GM21619 (cell line): ENCODE measurements at regions not wholly inside any gene's neighbourhood (a gene's known extent, or its start where the extent isn't known, plus 50 kb on each side); places are given as distances from the start of the nearest gene placed in this dataset.

ENCODE experiments used
- ATAC-seq: cut with Tn5 transposase; IDR thresholded peaks from one replicate; pipeline ENCODE4 v1.9.1; 2021; ENCODE audit not compliant: unreplicated experiment

DNA sequence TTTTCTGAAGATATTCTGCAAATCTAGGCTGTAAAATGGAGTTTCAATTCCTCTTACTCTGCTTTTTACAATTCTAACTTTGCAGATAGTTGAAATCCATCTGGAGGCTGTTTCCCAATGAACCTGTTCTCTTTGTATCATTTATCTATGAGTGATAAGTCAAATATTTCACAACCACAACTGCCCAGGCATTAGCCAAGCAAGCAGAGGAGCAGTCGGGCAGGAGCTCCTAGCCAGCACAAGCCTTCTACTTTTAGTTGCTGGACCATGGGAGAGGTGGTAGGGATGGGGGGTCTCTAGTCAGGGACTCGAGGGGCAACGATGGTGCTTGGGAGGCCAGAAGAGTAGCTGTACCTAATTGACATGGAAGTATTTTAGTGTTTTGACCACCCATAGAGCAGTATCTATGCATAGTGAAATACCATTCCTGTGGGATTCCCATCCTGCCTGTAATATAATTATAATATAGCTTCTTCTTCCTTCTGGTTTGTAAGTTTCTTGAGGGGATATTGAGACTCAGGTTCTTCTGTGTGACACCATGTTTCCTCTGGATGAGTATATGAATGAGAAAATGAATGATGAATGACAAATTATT is 353.5 kb upstream of the IL12A start:
- ATAC-seq = no peak

DNA sequence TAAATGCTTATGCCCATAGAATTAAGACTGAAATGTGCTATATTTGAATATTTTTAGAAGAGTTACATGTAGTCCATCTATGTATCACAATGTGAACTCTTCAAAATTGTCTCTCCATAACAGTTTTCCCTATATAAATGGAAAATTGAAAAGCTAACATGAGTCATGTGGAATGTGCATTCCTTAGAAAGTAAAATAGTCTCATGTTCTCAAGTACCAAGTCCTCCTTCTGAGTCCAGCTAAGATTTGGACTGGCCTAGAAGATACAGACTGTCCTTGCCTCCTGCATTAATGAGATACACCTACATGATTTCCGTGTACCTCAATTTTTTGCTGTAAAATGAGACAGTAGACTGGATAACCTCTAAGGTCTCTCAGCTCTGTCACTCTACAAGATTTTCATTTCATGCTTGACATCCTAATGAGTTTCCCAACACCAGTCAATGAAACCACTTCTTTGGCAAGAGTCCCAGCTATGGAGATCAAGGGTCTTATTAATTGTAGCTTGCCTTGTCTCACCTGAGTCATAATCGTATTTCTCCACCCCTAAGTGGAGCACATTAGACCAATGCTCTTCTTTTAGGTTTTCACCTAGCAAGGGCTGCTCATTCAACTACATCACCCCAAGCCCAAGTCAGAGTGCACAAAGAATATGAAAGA is 350.6 kb upstream of the IL12A start:
- no peak for ATAC-seq

DNA sequence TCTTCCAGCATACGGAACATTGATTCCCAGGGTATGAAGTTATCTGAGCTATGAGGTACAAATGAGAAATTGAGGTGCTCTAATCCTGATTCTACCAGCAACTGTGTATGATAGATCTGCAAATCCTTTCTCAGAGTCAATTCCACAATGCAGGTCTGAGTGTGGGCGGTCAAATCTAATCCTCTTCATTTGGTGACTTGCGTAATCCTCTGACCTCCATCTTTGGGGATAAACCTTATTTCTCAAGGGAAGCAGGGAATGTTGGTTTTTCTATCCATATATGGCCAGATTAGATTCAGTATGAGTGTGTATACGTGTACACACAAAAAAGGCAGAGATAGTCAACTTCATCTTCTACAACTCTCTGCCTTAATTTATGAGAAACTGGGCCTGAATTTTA is 348.4 kb upstream of the IL12A start:
- ATAC-seq = no peak

DNA sequence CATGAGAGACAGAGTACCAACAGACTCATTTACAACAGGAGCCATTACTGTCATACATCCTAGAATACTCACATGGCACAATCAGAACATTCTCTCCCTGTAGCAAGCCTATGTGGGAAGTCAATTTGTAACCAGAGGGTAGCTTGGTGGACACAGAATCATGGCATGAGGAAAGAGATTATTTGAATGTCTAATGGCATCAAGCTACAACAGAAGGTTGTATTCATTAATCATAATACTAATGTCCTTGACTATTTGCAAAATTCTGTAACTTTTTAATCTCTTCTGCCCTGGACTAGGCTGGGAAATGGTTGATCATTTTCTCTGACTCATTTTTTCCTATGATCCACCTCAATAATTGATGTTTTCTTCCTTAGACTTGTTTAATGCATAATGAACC is 345.2 kb upstream of the IL12A start:
- ATAC-seq = no peak

DNA sequence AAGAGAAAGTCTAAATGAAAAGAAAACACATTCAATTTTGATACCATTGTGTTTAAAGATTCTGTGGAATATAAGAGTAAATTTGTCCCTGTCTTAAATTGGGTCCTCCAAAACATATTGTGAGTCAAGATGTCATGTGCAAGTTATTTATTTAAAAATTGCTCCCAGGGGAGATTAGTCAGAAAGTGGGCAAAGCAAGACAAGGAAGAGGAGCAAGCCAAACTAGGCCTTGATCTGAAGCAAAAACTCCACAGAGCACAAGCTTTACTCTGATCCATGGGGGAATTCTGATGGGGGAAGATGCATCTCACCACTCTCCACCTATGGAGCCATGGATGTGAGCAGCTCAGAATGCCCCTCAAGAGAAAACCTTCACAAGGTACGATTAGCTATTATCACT is 342.8 kb upstream of the IL12A start:
- no peak for ATAC-seq

DNA sequence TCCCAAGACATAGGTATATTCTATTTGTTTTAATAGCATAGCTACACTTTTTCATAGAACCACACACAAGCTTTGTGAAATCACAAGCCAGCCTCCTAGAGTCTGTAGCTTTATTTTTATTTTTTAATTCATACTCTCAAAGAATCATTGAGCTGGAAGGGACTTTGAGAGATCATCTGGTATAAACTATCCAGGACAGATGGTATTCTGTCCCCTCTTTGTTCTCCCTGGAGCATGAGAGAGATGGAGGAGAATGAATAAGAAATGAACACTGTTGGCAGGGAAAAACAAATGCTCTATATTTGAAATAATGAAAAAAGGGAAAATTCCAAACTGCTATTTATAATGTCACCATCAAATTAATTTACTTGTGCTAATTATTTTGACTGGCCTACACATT is 338.7 kb upstream of the IL12A start:
- no peak for ATAC-seq

DNA sequence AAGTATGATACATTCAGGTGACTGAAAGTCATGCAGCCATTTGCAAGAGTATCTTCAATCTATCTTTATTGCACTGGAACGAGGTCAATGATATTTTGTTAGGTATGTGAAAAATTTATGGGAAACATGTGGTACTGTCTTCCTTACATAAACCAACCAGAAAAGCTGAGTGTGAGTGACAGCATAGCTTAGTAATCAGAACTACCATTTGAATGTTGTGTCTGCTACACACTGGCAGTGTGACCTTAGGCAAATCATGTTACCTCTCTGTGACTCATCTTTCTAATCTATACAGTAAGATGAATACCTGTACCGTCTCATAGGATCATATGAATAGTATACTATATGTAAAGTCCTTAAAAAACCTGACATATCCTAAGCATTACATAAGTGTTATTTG is 337.9 kb upstream of the IL12A start:
- no peak for ATAC-seq

DNA sequence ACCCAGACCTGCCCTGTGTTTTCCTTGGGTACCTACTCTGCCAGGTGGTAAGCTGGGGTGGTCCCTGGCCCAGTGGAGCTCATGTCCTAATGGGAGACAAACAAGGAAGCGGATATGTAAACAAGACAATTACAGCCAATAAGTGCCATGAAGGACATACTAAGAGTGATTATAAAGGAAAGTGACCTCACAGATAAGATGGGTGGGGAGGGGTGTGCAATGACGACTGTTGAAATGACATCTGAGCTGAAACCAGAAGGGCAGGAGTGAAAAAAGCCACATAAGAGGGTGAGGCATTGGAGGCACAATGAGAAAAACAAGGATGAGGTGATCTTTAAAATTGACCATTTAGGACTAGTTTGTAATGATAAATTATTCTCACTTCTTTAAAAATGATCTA is 336.2 kb upstream of the IL12A start:
- ATAC-seq = no peak

DNA sequence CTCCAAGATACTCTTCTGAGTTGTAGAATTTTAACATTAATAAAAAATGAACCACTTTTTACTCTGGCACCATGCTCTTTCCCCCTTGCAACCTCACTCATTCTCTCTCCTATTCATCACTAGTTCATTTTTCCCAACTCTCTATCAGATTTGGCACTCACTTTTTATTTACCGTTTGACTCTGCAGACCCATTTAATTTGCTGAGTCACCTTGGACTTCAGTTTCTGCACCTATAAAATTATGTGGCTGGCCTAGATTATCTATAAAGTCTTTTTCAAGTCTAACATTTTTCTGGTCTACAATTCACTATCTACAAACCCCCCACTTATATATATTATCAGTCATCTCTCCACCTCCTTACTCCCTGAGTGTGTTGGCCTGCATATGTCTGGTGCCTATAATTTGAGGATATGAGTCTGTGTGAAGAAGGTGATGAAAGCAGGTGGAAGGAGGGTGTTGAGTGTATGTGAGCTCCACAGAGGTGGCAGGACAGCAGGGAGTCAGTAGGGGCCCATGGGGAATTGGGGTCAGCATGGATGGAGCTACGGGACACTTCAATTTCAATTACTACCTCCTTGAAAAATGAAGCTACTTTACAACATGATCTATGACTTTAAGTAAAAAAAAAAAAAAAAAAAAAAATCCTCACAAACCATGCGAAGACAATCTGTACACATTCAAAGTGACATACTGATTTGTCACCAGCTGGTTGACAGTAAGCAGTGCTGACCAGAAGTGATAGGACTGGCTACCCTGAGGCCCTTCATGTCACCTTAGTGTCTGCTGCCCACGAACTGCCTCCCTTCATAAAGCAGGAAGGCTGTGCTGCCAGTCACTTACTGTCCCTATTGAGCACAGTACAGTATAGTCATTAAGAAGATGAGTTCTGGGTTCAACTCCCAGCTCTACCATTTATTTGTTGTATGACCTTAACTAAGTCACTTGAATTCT is 334.2 kb upstream of the IL12A start:
- no peak for ATAC-seq

DNA sequence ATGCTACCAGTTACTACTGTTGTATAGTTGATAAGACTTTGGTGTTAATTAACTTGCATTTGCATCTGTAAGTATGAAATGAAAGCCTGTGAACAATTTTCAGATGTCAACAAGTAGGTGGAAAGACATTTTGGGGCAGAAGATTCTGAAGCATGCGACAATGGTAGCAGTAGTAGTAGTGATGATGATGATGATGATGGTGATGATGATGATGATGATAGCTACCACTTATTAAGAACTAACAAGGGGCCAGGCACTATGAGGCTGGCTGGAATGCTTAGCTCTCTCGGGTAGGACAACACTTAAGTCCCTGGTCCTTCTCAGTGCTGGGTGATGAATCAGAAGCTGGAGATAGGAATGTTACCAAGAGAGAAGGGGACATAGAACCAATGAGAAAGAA is 333.4 kb upstream of the IL12A start:
- no peak for ATAC-seq

DNA sequence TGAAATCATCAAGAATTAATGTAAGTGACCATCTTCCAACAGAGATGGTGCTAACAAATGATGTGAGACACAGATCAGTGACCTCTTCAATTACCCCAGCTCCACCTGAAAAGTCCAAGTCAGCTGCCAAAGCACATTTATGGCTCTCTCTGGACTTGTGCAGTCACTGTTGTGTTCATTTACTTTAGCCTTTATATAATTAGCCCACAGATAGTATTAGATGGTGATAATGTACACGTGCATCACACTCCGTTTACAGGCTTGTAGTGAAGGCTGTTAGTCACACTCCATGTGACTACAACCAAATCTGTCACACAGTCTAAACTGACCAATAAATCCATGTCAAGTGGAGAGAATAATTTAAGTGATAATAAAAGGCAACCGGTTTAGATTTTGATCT is 331.5 kb upstream of the IL12A start:
- no peak for ATAC-seq

DNA sequence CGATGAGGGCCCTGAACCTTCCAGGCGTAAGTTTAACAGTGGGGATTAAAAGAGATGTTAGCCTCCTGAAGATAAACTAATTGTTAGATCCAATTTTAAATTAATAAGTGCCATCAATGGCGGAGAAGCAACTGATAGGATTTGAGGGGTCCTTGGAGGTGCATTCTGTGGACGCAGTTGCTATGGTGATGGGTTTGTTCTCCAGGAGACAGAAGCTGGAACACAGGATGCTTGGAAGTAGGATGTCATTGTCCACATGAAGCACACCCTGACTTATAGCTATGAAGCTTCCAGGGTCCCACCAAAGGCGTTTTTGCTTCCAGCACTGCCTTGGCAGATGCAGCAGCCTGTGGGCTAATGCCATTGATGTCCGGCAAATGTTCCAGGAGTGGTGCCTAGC is 331.0 kb upstream of the IL12A start:
- ATAC-seq = no peak

DNA sequence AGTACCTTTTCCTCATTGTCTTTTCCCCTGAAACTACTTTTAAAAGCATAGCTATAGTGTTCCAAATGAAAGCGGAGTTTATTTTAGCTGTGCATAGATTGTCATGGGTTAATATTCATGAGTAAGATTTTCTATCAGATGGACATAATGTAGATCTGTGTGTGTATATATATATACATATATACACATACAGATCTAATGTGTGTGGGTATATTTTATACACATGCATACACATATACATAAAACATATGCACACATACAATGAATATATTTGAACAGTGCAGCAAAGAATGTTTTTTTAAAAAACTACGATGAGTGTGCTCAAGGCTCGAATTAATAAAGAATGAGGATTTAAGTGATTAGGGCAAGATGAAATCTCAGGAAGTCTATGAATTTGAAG is 328.3 kb upstream of the IL12A start:
- ATAC-seq = no peak

DNA sequence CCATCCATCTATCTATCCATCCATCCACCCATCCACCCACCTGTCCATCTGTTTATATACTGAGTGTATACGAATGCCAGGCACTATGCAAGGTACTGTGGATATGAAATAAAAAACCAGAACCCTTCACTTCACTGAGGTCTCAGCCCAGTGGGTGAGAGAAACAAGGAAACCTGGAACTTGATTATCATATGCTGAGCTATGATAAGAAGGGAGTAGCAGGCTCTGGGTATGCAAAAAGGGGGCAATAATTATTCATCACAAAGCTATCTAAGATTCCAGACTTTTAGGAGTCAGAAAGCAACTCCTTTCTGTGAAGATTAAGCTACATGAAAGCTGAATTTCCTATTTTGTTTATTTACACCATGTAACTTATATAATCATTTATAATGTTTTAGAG is 327.7 kb upstream of the IL12A start:
- no peak for ATAC-seq

DNA sequence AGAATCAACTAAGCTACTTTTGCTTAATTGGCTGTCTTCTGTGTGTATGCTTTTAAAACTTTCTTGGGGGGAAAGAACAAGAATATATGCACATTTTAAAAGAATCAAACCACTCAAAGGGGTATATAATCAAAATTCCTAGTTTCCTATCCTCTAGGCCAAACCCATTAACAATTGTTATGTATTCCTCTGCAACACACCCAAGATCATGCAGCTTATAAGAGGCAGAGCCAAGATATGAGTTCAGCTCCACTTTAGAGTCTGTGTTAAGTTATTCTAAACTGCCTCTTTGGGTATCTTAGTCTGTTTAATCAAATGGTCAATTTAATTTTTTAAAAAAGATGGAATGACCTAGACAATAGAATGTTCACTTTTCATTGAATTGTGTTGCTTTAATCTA is 326.1 kb upstream of the IL12A start:
- ATAC-seq = no peak

DNA sequence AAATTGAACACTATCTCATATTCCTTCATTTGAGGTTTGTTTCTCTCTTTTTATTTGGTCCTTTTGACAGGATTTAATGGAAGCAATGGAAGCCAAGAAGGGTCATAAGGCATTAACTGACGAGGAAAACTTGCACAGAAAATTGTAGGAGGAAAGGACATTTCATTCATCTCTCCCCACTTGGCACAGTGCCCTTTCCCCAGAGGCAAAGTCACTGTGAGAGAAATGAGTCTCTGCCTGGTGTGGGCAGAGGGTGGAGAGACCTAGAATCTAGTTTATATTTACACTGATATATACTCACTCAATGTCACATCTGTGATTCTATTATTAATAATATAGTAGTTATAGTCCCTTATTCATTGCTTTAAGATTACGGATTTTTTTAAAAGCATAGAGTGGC is 324.6 kb upstream of the IL12A start:
- ATAC-seq = no peak

DNA sequence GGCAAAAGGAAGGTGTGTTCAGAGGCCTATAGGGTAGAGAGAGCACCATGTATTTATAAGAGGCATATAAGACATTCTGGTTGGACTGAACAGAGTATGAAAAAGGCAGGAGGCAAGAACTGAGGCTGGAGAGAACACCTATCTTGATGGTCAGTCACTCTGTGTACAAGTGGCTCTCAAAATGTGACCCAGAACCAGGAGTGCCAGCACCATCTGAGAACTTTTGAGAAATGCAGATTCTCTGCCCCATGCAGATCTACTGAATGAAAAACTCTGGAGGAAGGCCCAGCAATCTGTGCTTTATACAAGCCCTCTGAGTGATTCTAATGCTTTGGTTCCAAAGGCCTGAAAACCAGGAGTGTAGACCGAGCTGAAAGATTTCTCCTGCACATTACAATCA is 324.0 kb upstream of the IL12A start:
- ATAC-seq = no peak

DNA sequence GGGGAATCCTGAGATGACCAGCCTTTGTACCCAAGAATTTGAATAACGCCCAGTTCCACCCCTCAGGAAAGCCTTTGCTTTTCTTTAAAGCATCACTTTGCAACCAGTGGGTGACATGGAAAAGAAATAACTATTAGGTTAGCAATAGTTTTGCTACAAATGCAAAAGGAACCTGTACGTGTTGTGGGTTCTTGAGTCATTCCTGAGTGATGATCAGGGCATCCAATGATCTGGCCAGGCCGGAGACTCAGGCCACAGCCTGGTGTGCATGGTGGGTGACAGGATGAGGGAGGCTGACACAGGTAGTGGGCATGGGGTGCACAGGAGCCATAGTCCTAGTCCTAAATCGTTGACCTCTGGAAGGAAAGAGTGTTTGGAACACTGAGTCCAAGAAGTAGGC is 321.4 kb upstream of the IL12A start:
- no peak for ATAC-seq

DNA sequence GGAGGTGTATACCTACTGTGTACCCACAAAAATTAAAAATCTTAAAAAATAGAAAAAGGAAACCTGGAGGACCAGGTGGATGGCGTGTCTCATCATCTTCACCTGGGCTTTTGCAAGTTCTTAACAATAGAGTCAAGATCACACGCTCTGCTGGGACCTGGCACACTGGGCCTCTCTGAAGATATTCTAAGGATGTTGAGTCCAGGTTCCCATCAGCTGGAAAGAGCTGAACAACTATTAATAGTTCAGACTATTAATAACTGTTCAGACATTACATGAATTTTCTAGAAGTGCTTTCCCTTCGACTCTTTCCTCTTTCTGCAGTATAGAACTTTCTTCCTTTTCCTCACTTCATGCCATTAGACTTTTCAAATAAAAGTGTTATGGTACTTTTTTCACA is 320.2 kb upstream of the IL12A start:
- no peak for ATAC-seq

DNA sequence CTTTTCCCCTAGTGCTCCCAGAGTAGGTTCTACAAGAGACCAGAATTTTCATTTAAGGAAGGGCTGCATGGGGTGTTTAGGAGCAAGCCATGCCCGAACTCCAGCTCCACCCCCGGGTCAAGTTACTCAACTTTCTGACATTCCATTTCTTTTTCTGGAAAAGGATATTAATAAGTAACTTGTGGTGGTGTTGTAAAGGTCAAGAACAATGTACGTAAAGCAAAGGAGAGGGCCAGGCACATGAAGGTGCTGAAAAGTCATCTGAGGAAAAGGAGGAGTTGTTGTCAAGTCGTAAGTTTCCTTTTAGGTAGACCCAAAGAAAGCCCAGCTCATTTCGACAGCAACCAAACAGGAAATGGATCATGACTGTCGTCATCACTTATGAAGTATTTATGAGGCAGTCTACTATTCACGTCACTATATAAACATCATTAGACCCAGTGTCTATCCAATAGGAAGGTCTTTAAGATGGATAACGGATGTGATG is 319.6 kb upstream of the IL12A start:
- no peak for ATAC-seq

DNA sequence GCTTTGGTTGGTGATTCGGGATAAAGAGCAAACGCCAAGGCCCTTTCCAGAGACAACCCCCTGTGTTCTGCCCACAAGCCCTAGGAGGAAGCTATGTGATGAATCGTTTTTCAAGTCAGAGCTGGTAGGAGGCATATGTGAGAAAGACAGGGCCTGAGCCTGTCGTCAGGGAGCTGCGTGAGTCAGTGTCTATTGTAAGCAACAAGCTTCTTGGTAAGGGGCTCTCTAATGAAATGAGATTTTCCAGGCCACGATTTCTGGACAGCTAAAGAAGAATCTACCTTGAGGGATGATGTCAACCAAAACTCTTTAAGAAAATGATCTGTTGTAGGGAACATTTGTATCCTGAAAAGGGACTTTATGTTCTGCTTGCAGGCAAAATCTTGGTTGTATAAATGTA is 318.9 kb upstream of the IL12A start:
- ATAC-seq = no peak
